ENCODE measurements at regions not wholly inside any gene's neighbourhood (a gene's known extent, or its start where the extent isn't known, plus 50 kb on each side); places are given as distances from the start of the nearest gene placed in this dataset.

DNA sequence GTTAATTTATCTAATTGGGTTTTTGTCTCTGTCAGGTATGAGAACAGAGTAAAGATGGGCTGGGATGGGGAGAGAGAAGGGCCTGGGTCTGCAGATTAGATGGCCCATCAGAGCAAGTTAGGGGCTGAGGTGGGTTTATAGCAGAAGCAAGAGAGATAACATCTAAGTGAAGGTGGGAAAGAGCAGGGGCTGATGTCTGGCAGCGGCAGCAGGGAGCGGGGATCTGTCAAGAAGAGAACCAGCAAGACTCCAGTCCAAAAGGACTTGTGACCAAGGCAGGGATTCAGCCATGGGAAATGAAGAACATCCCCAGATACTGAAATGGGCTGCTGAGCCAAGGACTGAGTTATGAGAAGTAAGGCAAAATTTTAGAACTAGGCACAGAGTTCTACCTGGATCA lies 320.6 kb upstream of the TBL1XR1 start:
- Histone ChIP-seq H3K9ac (replicated peaks in 1 of 4; ENCODE audit: extremely low read depth in 1 of 4, low read depth in 3 of 4, low read length in 3 of 4) (no peak overlapping the region), H4K5ac (ENCODE audit: insufficient read length, low read depth, low read length) (no peak overlapping the region), H3K27me3 (replicated peaks in 1 of 4; ENCODE audit: control insufficient read depth in 3 of 4, extremely low read depth in 1 of 4, insufficient read depth in 3 of 4, low read length in 3 of 4) (no peaks in the 10 kb centered on the region), H3K23me2 (ENCODE audit: low read depth, low read length) (no peaks in the 10 kb centered on the region), H2BK20ac (ENCODE audit: low read length) (no peak overlapping the region), H3K36me3 (ENCODE audit: control insufficient read depth in 2 of 4, insufficient read depth in 4 of 4, low read length in 3 of 4) (no peaks in the 10 kb centered on the region), H3K56ac (replicated peaks; ENCODE audit: insufficient read length, low read depth, low read length) (no peak overlapping the region), H3K18ac (ENCODE audit: extremely low read depth, low read length) (no peak overlapping the region), H2BK12ac (ENCODE audit: low read depth, low read length) (no peak overlapping the region), H3K79me1 (ENCODE audit: low read depth, low read length) (no peaks in the 10 kb centered on the region), H3K23ac (ENCODE audit: insufficient read length) (no peak overlapping the region), H2AFZ (ENCODE audit: low read length) (no peak overlapping the region), H2BK120ac (replicated peaks; ENCODE audit: low read depth, low read length) (no peak overlapping the region), H3K4me1 (replicated peaks in 1 of 4; ENCODE audit: control insufficient read depth in 3 of 4, insufficient read depth in 4 of 4, low read length in 3 of 4) (peaks cover 0 to 5% (median 0%) of the 10 kb centered on the region in 4 experiments; a peak in 2 of 7 replicates), H3K4me3 (ENCODE audit: extremely low read depth in 1 of 4, insufficient read depth in 2 of 4, low read depth in 3 of 4, low read length in 4 of 4) (no peak overlapping the region), H4K20me1 (replicated peaks in 1 of 2; ENCODE audit: control insufficient read depth in 1 of 2, insufficient read depth in 2 of 2, low read length in 2 of 2) (no peaks in the 10 kb centered on the region), H3K9me3 (ENCODE audit: insufficient read depth in 2 of 2, low read depth in 1 of 2, low read length in 1 of 2) (no peaks in the 10 kb centered on the region), H3K4ac (replicated peaks; ENCODE audit: insufficient read length, low read depth, low read length) (no peak overlapping the region), H3K79me2 (ENCODE audit: control insufficient read depth in 1 of 2, insufficient read depth in 2 of 2, low read length in 2 of 2) (no peaks in the 10 kb centered on the region), H3K14ac (ENCODE audit: insufficient read length) (no peak overlapping the region), H3K4me2 (ENCODE audit: insufficient read depth in 1 of 2, low read depth in 2 of 2, low read length in 2 of 2) (no peak overlapping the region), H2BK15ac (ENCODE audit: low read length) (no peak overlapping the region), H4K91ac (replicated peaks; ENCODE audit: insufficient read length, low read length) (no peak overlapping the region), H4K8ac (ENCODE audit: extremely low read depth, insufficient read depth, low read length) (no peak overlapping the region), H2BK5ac (ENCODE audit: low read depth, low read length) (no peak overlapping the region), H3K27ac (ENCODE audit: low read depth, low read length) (no peak overlapping the region), H2AK5ac (ENCODE audit: low read depth, low read length) (no peak overlapping the region)
- DNase-seq (ENCODE audit: low read depth in 1 of 2, low spot score in 2 of 2) (no peak), FAIRE-seq (no peak)
- WGBS, 2 experiments (ENCODE audit: extremely low coverage in 1 of 2, insufficient coverage in 1 of 2, insufficient read length in 1 of 2, insufficient replicate concordance in 2 of 2, low coverage in 1 of 2, low lambda C conversion rate in 2 of 2, missing lambda C conversion rate in 1 of 2): 90% methylated on average over 2 of the region's 2 CpGs; no CpG with 5 or more reads in 1 of the 2 experiments
- CTCF ChIA-PET (ENCODE audit: partially characterized antibody): interaction anchor here (1.2 kb wide), 1 partner anchor 372 kb away, joined by 3 read pairs; no protein-coding TSS in a partner anchor
- POLR2A ChIA-PET (ENCODE audit: partially characterized antibody): no interaction called here
- TF ChIP-seq GABPA (IDR thresholded peaks at IDR 0.05; ENCODE audit: borderline replicate concordance, insufficient read depth, low read length): no peak
- TF ChIP-seq CBX5 (IDR thresholded peaks at IDR 0.05; ENCODE audit: low read depth, low read length): no peak
- no peak for TF ChIP-seq BCL11A (IDR thresholded peaks at IDR 0.05; ENCODE audit: low read depth in 2 of 2, low read length in 2 of 2)
- no peak for TF ChIP-seq EZH2 (IDR thresholded peaks at IDR 0.05; ENCODE audit: low read depth, low read length, severe bottlenecking)
- TF ChIP-seq GTF2F1 (IDR thresholded peaks at IDR 0.05; ENCODE audit: borderline replicate concordance, low read depth, low read length): no peak
- TF ChIP-seq SIRT6 (IDR thresholded peaks at IDR 0.05; ENCODE audit: low read length): no peak
- TF ChIP-seq EP300 (IDR thresholded peaks at IDR 0.05; ENCODE audit: borderline replicate concordance in 1 of 2, low read depth in 2 of 2, low read length in 2 of 2): no peak
- TF ChIP-seq TBP (IDR thresholded peaks at IDR 0.05; ENCODE audit: low read depth, low read length): no peak
- no peak for TF ChIP-seq KDM5A (IDR thresholded peaks at IDR 0.05; ENCODE audit: low read length)
- no peak for TF ChIP-seq SP1 (IDR thresholded peaks at IDR 0.05; ENCODE audit: low read depth, low read length)
- no peak for TF ChIP-seq SRF (IDR thresholded peaks at IDR 0.05; ENCODE audit: low read depth, low read length)
- TF ChIP-seq, protein P1, sequence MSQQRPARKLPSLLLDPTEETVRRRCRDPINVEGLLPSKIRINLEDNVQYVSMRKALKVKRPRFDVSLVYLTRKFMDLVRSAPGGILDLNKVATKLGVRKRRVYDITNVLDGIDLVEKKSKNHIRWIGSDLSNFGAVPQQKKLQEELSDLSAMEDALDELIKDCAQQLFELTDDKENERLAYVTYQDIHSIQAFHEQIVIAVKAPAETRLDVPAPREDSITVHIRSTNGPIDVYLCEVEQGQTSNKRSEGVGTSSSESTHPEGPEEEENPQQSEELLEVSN (IDR thresholded peaks at IDR 0.05): no peak
- no peak for TF ChIP-seq FOSL1 (IDR thresholded peaks at IDR 0.05; ENCODE audit: insufficient read depth, low read depth, low read length)
- TF ChIP-seq POLR2A (IDR thresholded peaks at IDR 0.05; ENCODE audit: control extremely low read depth in 1 of 2, low read depth in 2 of 2, low read length in 2 of 2): no peak
- no peak for TF ChIP-seq CHD2 (IDR thresholded peaks at IDR 0.05; ENCODE audit: low read length)
- no peak for TF ChIP-seq TEAD4 (IDR thresholded peaks at IDR 0.05; ENCODE audit: low read depth, low read length)
